ENCODE measurements at regions not wholly inside any gene's neighbourhood (a gene's known extent, or its start where the extent isn't known, plus 50 kb on each side); places are given as distances from the start of the nearest gene placed in this dataset.

- TF ChIP-seq EZH2 (IDR thresholded peaks at IDR 0.05; ENCODE audit: borderline replicate concordance) (no peak), EZH2phosphoT487 (IDR thresholded peaks at IDR 0.05; ENCODE audit: low read depth, severe bottlenecking, unreplicated experiment) (no peak), CTCF (IDR thresholded peaks at IDR 0.05; ENCODE audit: poor library complexity) (no peak)
- H3K4me2 ChIP-seq, result no peak overlapping the region
- no peaks in the 10 kb centered on the region for H3K9me3 ChIP-seq (ENCODE audit: low read depth)
- H3K9me2 ChIP-seq (replicated peaks; ENCODE audit: insufficient read depth), result no peaks in the 10 kb centered on the region
- no peak overlapping the region for H2AFZ ChIP-seq
- no peaks in the 10 kb centered on the region for H4K20me1 ChIP-seq (ENCODE audit: insufficient read depth, poor library complexity, severe bottlenecking)
- no peak for DNase-seq (ENCODE audit: low spot score)
- peaks cover 12% of the 10 kb centered on the region for H3K4me1 ChIP-seq (ENCODE audit: insufficient read depth)
- no peaks in the 10 kb centered on the region for H3K79me2 ChIP-seq
- no peak overlapping the region for H3K4me3 ChIP-seq
- H3K27ac ChIP-seq, result peak overlapping the region; percentile 57
- no peaks in the 10 kb centered on the region for H3K36me3 ChIP-seq (replicated peaks; ENCODE audit: insufficient read depth, low read depth)
- H3K27me3 ChIP-seq, result peaks cover 6% of the 10 kb centered on the region
- 62% methylated on average over 8 of the region's 13 CpGs for whole genome bisulfite sequencing (ENCODE audit: low lambda C conversion rate, missing lambda C conversion rate)
Measured at GRCh38 chr1:14365301-14365988, 233.0 kb upstream of the KAZN start.

- peak; percentile 56 for DNase-seq (ENCODE audit: low spot score)
- Histone ChIP-seq H3K27ac (peak overlapping the region; percentile 57), H3K4me1 (ENCODE audit: insufficient read depth) (peaks cover 12% of the 10 kb centered on the region), H3K36me3 (replicated peaks; ENCODE audit: insufficient read depth, low read depth) (no peaks in the 10 kb centered on the region), H3K27me3 (peaks cover 6% of the 10 kb centered on the region), H3K4me2 (peak overlapping the region; percentile 65), H3K79me2 (no peaks in the 10 kb centered on the region), H3K9me3 (ENCODE audit: low read depth) (no peaks in the 10 kb centered on the region), H3K9me2 (replicated peaks; ENCODE audit: insufficient read depth) (no peaks in the 10 kb centered on the region), H4K20me1 (ENCODE audit: insufficient read depth, poor library complexity, severe bottlenecking) (no peaks in the 10 kb centered on the region), H3K4me3 (no peak overlapping the region), H2AFZ (no peak overlapping the region)
- TF ChIP-seq CTCF (IDR thresholded peaks at IDR 0.05; ENCODE audit: poor library complexity) (no peak), EZH2phosphoT487 (IDR thresholded peaks at IDR 0.05; ENCODE audit: low read depth, severe bottlenecking, unreplicated experiment) (no peak), EZH2 (IDR thresholded peaks at IDR 0.05; ENCODE audit: borderline replicate concordance) (no peak)
- WGBS (ENCODE audit: low lambda C conversion rate, missing lambda C conversion rate), result 33% methylated on average over 18 of the region's 18 CpGs
Measured at GRCh38 chr1:14366091-14367018, 232.1 kb upstream of the KAZN start.

GRCh38 chr1:14367451-14367850 lies 231.0 kb upstream of the KAZN start:
- H3K27me3 ChIP-seq, result peaks cover 6% of the 10 kb centered on the region
- H3K9me2 ChIP-seq (replicated peaks; ENCODE audit: insufficient read depth), result no peaks in the 10 kb centered on the region
- H3K4me1 ChIP-seq (ENCODE audit: insufficient read depth), result peaks cover 12% of the 10 kb centered on the region
- no peak overlapping the region for H2AFZ ChIP-seq
- no peaks in the 10 kb centered on the region for H4K20me1 ChIP-seq (ENCODE audit: insufficient read depth, poor library complexity, severe bottlenecking)
- no peaks in the 10 kb centered on the region for H3K9me3 ChIP-seq (ENCODE audit: low read depth)
- no peak for TF ChIP-seq CTCF (IDR thresholded peaks at IDR 0.05; ENCODE audit: poor library complexity)
- TF ChIP-seq EZH2phosphoT487 (IDR thresholded peaks at IDR 0.05; ENCODE audit: low read depth, severe bottlenecking, unreplicated experiment), result no peak
- no peak for DNase-seq (ENCODE audit: low spot score)
- WGBS (ENCODE audit: low lambda C conversion rate, missing lambda C conversion rate), result 70% methylated on average over 5 of the region's 5 CpGs
- no peak overlapping the region for H3K4me3 ChIP-seq
- no peak overlapping the region for H3K27ac ChIP-seq
- no peaks in the 10 kb centered on the region for H3K79me2 ChIP-seq
- no peaks in the 10 kb centered on the region for H3K36me3 ChIP-seq (replicated peaks; ENCODE audit: insufficient read depth, low read depth)
- no peak overlapping the region for H3K4me2 ChIP-seq

Data from hepatocyte (in vitro differentiated cells).